Glutamatergic neuron (in vitro differentiated cells): ENCODE measurements at regions not wholly inside any gene's neighbourhood (a gene's known extent, or its start where the extent isn't known, plus 50 kb on each side); places are given as distances from the start of the nearest gene placed in this dataset.
"Not testable (repeated sequence)": the region's sequence is repeated elsewhere in the genome, so short reads cannot be mapped to it uniquely, and the experiment has no call there.

ENCODE experiments used
- DNase-seq: peaks from one replicate; pipeline ENCODE4 v3.0.0; 2022
- H3K27ac Mint-ChIP-seq: one replicate; pipeline ENCODE4 v1.8.0; 2020; ENCODE audit warnings: mild to moderate bottlenecking, mixed read lengths, inconsistent platforms; ENCODE audit not compliant: unreplicated experiment
- H3K27me3 Mint-ChIP-seq: one replicate; pipeline ENCODE4 v1.8.0; 2020; ENCODE audit warnings: mild to moderate bottlenecking, moderate library complexity, mixed read lengths, inconsistent platforms; ENCODE audit not compliant: unreplicated experiment
- H3K36me3 Mint-ChIP-seq: one replicate; pipeline ENCODE4 v1.8.0; 2020; ENCODE audit warnings: mild to moderate bottlenecking, mixed read lengths, inconsistent platforms; ENCODE audit not compliant: unreplicated experiment
- H3K4me1 Mint-ChIP-seq: one replicate; pipeline ENCODE4 v1.8.0; 2020; ENCODE audit warnings: mild to moderate bottlenecking, low read depth, mixed read lengths, inconsistent platforms; ENCODE audit not compliant: unreplicated experiment
- H3K4me3 Mint-ChIP-seq: one replicate; pipeline ENCODE4 v1.8.0; 2020; ENCODE audit warnings: mild to moderate bottlenecking, mixed read lengths, inconsistent platforms; ENCODE audit not compliant: unreplicated experiment
- H3K9me3 Mint-ChIP-seq: one replicate; pipeline ENCODE4 v1.8.0; 2020; ENCODE audit warnings: mild to moderate bottlenecking, moderate library complexity, mixed read lengths, inconsistent platforms; ENCODE audit not compliant: unreplicated experiment
- TF ChIP-seq, protein P1 (sequence below): fragments of 200-600 bp; sonication (generic); IDR thresholded peaks from one replicate; pipeline ENCODE4 v1.5.0; 2021; ENCODE audit not compliant: partially characterized antibody, unreplicated experiment

DNA sequence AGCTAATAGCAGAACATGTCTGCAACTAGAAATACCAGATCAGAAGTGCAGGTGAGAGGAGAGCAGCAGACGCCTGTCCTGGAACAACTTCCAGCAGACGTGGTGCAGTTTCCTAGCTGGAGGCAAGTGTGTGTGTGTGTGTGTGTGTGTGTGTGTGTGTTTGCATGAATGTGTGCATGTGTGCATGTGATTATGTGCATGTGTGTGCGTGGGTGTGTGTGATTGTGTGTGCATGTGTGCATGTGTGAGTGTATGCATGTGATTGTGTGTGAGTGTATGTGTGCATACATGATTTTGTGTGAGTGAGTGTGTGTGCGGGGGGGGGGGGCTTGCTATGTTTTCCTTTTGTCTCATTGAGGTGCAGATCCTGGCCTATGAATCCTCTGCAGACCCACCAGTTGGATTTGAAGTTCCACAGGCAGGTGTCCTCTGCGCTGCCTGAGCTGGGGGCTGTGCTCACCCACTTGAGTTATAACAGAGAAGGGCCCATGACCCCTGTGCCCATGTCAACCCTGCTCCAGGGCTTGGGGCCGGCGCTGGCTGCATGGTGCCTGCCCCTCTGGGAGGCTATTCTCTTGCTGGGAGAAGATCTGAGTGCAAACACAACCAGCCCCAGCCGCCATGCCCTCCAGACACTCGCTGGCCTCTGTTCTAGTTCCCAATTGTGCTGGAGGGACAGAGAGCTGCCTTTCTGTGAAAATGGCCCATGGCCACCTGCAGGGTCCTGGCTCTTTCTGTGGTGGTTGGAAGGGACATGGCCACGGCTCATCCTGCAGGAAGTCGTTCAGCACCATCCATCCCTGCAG lies 821.3 kb downstream of the BRD1 start:
- no peak overlapping the region for H3K27ac Mint-ChIP-seq
- no peak for DNase-seq
- peaks cover 32% of the 10 kb centered on the region for H3K9me3 Mint-ChIP-seq
- TF ChIP-seq, protein P1, sequence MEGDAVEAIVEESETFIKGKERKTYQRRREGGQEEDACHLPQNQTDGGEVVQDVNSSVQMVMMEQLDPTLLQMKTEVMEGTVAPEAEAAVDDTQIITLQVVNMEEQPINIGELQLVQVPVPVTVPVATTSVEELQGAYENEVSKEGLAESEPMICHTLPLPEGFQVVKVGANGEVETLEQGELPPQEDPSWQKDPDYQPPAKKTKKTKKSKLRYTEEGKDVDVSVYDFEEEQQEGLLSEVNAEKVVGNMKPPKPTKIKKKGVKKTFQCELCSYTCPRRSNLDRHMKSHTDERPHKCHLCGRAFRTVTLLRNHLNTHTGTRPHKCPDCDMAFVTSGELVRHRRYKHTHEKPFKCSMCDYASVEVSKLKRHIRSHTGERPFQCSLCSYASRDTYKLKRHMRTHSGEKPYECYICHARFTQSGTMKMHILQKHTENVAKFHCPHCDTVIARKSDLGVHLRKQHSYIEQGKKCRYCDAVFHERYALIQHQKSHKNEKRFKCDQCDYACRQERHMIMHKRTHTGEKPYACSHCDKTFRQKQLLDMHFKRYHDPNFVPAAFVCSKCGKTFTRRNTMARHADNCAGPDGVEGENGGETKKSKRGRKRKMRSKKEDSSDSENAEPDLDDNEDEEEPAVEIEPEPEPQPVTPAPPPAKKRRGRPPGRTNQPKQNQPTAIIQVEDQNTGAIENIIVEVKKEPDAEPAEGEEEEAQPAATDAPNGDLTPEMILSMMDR = no peak
- H3K4me1 Mint-ChIP-seq = no peaks in the 10 kb centered on the region
- peaks cover 12% of the 10 kb centered on the region for H3K36me3 Mint-ChIP-seq
- peaks cover 8% of the 10 kb centered on the region for H3K27me3 Mint-ChIP-seq
- H3K4me3 Mint-ChIP-seq = no peak overlapping the region

DNA sequence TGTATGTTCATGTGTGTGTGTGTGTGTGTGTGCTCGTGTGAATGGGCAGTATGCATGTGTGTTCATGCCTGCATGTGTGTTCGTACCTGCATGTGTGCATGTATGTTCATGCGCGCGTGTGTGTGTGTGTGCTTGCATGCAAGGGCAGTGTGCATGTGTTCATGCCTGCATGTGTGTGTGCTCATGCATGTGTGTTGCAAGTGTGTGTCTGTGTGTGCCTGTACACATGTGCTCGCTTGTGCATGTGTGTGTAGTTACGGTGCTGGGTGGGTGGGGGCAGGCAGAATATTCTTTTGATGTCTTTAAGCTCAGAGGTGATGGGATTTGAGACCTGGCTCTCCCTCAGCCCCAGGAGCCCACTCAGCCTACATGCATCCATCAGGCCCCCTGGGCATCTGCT lies 822.1 kb downstream of the BRD1 start:
- no peak overlapping the region for H3K4me3 Mint-ChIP-seq
- H3K27ac Mint-ChIP-seq = no peak overlapping the region
- peaks cover 35% of the 10 kb centered on the region for H3K9me3 Mint-ChIP-seq
- peaks cover 8% of the 10 kb centered on the region for H3K27me3 Mint-ChIP-seq
- TF ChIP-seq, protein P1 = no peak
- H3K36me3 Mint-ChIP-seq = peaks cover 12% of the 10 kb centered on the region
- DNase-seq = no peak
- H3K4me1 Mint-ChIP-seq = no peaks in the 10 kb centered on the region

DNA sequence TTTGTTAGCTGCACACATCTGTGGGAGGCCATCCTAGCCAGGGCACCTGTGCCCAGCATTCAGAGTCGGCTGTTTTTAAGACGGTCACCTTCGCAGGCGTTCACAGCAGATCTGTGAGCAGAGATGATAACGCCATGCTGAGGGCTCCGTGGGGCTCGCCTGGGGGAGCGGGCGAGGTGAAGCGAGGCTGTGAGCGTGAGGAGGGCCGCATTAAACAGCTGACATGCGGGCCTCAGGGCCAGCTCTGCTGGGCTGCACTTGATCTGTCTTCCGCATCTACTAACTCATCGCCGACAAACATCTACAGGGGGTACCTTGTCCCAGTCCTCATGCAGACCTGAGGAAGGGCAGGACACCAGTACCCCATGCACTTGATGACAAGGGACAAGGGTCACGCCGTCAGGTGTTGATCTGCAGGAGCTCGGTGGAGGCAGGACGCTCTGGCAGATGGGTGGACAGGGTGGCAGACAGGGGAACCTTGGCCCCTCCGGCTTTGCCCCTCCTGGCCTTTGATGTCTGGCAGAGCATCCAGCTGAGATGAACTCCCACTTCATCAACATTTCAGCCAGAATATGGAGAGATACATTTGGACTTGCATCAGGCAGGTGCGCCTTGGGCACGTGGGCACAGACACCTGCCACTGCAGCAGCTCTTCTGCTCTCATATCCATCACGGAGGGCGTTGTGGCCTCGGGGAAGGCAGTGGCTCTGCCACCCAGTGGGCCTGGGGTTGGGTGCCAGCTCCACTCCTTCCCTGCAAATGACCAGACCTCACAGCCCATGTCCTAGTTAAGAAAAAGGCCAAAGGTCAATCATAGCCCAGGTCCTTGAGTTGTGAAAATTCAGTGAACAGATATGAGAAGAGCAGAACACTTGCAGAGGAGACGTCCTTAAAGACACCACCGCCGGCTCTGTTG lies 822.9 kb downstream of the BRD1 start:
- Mint-ChIP-seq H3K9me3 (peaks cover 31% of the 10 kb centered on the region), H3K4me3 (no peak overlapping the region), H3K27me3 (peaks cover 8% of the 10 kb centered on the region), H3K27ac (no peak overlapping the region), H3K4me1 (no peaks in the 10 kb centered on the region), H3K36me3 (peaks cover 7% of the 10 kb centered on the region)
- DNase-seq = no peak
- TF ChIP-seq, protein P1 = no peak

DNA sequence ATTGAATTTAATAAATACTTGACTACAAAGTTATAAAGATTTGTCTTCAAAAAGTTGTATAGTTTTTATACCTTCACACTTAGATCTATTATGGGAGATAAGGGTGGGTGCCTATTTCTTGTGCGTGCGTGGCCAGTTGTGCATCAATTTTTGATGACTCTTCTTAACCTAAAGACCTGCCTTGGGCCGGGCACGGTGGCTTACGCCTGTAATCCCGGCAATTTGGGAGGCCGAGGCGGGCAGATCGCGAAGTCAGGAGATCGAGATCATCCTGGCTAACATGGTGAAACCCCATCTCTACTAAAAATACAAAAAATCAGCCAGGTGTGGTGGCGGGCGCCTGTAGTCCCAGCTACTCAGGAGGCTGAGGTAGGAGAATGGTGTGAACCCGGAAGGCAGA lies 830.1 kb downstream of the BRD1 start:
- H3K27me3 Mint-ChIP-seq, H3K4me3 Mint-ChIP-seq, H3K36me3 Mint-ChIP-seq, DNase-seq, H3K4me1 Mint-ChIP-seq, H3K27ac Mint-ChIP-seq: not testable (repeated sequence)
- H3K9me3 Mint-ChIP-seq = peaks cover 12% of the 10 kb centered on the region

DNA sequence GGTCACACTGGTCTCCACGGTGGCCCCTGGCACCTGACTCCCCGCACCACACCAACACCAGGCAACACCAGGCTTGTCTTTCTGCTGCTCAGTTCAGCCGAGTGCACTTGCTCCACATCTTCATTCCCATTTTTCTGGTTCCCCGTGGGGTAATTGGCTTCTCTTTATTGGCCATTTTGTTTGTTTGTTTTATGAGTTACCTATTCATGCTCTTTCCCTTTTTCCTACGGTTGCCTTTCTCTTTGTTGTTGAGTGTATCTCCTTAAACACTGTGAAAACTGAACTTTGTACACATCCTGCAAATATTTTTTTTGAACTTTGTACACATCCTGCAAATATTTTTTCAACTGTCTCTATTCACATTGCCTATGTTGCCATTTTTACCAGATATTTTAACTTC lies 834.0 kb downstream of the BRD1 start:
- TF ChIP-seq, protein P1 = no peak
- H3K27me3 Mint-ChIP-seq = peaks cover 4% of the 10 kb centered on the region
- peaks cover 14% of the 10 kb centered on the region for H3K36me3 Mint-ChIP-seq
- H3K9me3 Mint-ChIP-seq = peaks cover 14% of the 10 kb centered on the region
- no peaks in the 10 kb centered on the region for H3K4me1 Mint-ChIP-seq
- no peak overlapping the region for H3K4me3 Mint-ChIP-seq
- no peak overlapping the region for H3K27ac Mint-ChIP-seq
- DNase-seq = no peak
